ENCODE measurements at regions not wholly inside any gene's neighbourhood (a gene's known extent, or its start where the extent isn't known, plus 50 kb on each side); places are given as distances from the start of the nearest gene placed in this dataset.

- TF ChIP-seq REST (IDR thresholded peaks at IDR 0.05; ENCODE audit: insufficient read depth in 1 of 2, low read depth in 2 of 2, low read length in 2 of 2): no peak
- no peak for TF ChIP-seq POLR2AphosphoS5 (IDR thresholded peaks at IDR 0.05; ENCODE audit: low read depth, low read length)
- no peak for TF ChIP-seq SIN3A (IDR thresholded peaks at IDR 0.05; ENCODE audit: borderline replicate concordance, insufficient read depth, low read length)
- TF ChIP-seq FOXP2 (optimal IDR thresholded peaks at IDR 0.05; ENCODE audit: borderline replicate concordance, extremely low read depth, extremely low read length, insufficient read depth): no peak
- TF ChIP-seq TAF1 (IDR thresholded peaks at IDR 0.05; ENCODE audit: borderline replicate concordance, insufficient read depth, low read length): no peak
Observed at GRCh38 chr4:177109769-177110168, 199.9 kb upstream of the NEIL3 start.

- no peak for TF ChIP-seq FOXP2 (optimal IDR thresholded peaks at IDR 0.05; ENCODE audit: borderline replicate concordance, extremely low read depth, extremely low read length, insufficient read depth)
- no peak for TF ChIP-seq POLR2AphosphoS5 (IDR thresholded peaks at IDR 0.05; ENCODE audit: low read depth, low read length)
- no peak for TF ChIP-seq REST (IDR thresholded peaks at IDR 0.05; ENCODE audit: insufficient read depth in 1 of 2, low read depth in 2 of 2, low read length in 2 of 2)
- no peak for TF ChIP-seq TAF1 (IDR thresholded peaks at IDR 0.05; ENCODE audit: borderline replicate concordance, insufficient read depth, low read length)
- no peak for TF ChIP-seq SIN3A (IDR thresholded peaks at IDR 0.05; ENCODE audit: borderline replicate concordance, insufficient read depth, low read length)
Observed at GRCh38 chr4:177116161-177116560, 193.5 kb upstream of the NEIL3 start.

GRCh38 chr4:177117256-177117655, 192.4 kb upstream of the NEIL3 start:
- TF ChIP-seq SIN3A (IDR thresholded peaks at IDR 0.05; ENCODE audit: borderline replicate concordance, insufficient read depth, low read length) (no peak), TAF1 (IDR thresholded peaks at IDR 0.05; ENCODE audit: borderline replicate concordance, insufficient read depth, low read length) (no peak), POLR2AphosphoS5 (IDR thresholded peaks at IDR 0.05; ENCODE audit: low read depth, low read length) (no peak), REST (IDR thresholded peaks at IDR 0.05; ENCODE audit: insufficient read depth in 1 of 2, low read depth in 2 of 2, low read length in 2 of 2) (no peak), FOXP2 (optimal IDR thresholded peaks at IDR 0.05; ENCODE audit: borderline replicate concordance, extremely low read depth, extremely low read length, insufficient read depth) (no peak)

- TF ChIP-seq POLR2AphosphoS5 (IDR thresholded peaks at IDR 0.05; ENCODE audit: low read depth, low read length): no peak
- TF ChIP-seq REST (IDR thresholded peaks at IDR 0.05; ENCODE audit: insufficient read depth in 1 of 2, low read depth in 2 of 2, low read length in 2 of 2): no peak
- TF ChIP-seq TAF1 (IDR thresholded peaks at IDR 0.05; ENCODE audit: borderline replicate concordance, insufficient read depth, low read length): no peak
- no peak for TF ChIP-seq FOXP2 (optimal IDR thresholded peaks at IDR 0.05; ENCODE audit: borderline replicate concordance, extremely low read depth, extremely low read length, insufficient read depth)
- TF ChIP-seq SIN3A (IDR thresholded peaks at IDR 0.05; ENCODE audit: borderline replicate concordance, insufficient read depth, low read length): no peak
Observed at GRCh38 chr4:177118596-177118995, 191.1 kb upstream of the NEIL3 start.

- TF ChIP-seq POLR2AphosphoS5 (IDR thresholded peaks at IDR 0.05; ENCODE audit: low read depth, low read length): no peak
- TF ChIP-seq REST (IDR thresholded peaks at IDR 0.05; ENCODE audit: insufficient read depth in 1 of 2, low read depth in 2 of 2, low read length in 2 of 2): no peak
- no peak for TF ChIP-seq SIN3A (IDR thresholded peaks at IDR 0.05; ENCODE audit: borderline replicate concordance, insufficient read depth, low read length)
- TF ChIP-seq FOXP2 (optimal IDR thresholded peaks at IDR 0.05; ENCODE audit: borderline replicate concordance, extremely low read depth, extremely low read length, insufficient read depth): no peak
- no peak for TF ChIP-seq TAF1 (IDR thresholded peaks at IDR 0.05; ENCODE audit: borderline replicate concordance, insufficient read depth, low read length)
Observed at GRCh38 chr4:177119021-177119471, 190.6 kb upstream of the NEIL3 start.

Measured in PFSK-1 (cell line).